HepG2 (cell line): ENCODE measurements at regions not wholly inside any gene's neighbourhood (a gene's known extent, or its start where the extent isn't known, plus 50 kb on each side); places are given as distances from the start of the nearest gene placed in this dataset.
"Not testable (repeated sequence)": the region's sequence is repeated elsewhere in the genome, so short reads cannot be mapped to it uniquely, and the experiment has no call there.

ENCODE experiments used
- ATAC-seq: fragments of 200-7000 bp; cut with Tn5 transposase; 3 replicates; pipeline ENCODE4 v1.9.1; 2020; ENCODE audit warnings: mild to moderate bottlenecking, moderate library complexity
- BruUV-seq: library from RNA; stranded (reverse); fragments of 400-500 nt; replicated peaks from 2 replicates; lab custom pipeline; 2021; lab: Mats Ljungman, UMichigan
- CTCF ChIA-PET: fragments of 300-600 bp; formaldehyde crosslinking; extraction: SDS; loops from one replicate; lab custom pipeline; 2021; ENCODE audit warnings: low total read pairs, inconsistent platforms, low intra/inter-chr PET ratio; lab: Yijun Ruan, JAX
- POLR2A ChIA-PET: fragments of 350-600 bp; sonication (Branson Sonifier 250); formaldehyde crosslinking; loops from one replicate; lab custom pipeline; 2020; ENCODE audit warnings: antibody characterized with exemption, inconsistent platforms; lab: Yijun Ruan, JAX
- DNase-seq: peaks from one replicate; pipeline ENCODE4 v3.0.0-alpha.2; 2015; ENCODE audit warnings: low spot score
- FAIRE-seq: peaks from 3 replicates; lab custom pipeline; 2011; peaks lifted over from hg19 to GRCh38; lab: Jason Lieb, UNC
- H2AFZ ChIP-seq: one replicate; pipeline ENCODE4 v1.6.1; 2011; ENCODE audit warnings: low read length, inconsistent platforms
- H3K27ac ChIP-seq: fragments of 300-600 bp; 3 replicates; pipeline ENCODE4 v1.8.0; 2011; ENCODE audit warnings: mixed run types, mild to moderate bottlenecking, mixed read lengths, low read length, inconsistent platforms; ENCODE audit not compliant: insufficient read depth; ENCODE audit errors: extremely low read length
- H3K27me3 ChIP-seq, 2 experiments: fragments of 200-600 bp in 1 of 2; 2 replicates in 1 of 2; 3 replicates in 1 of 2; pipeline versions ENCODE4 v1.6.0 to v1.8.0; 2011; ENCODE audit warnings: low read length in 2 of 2, mild to moderate bottlenecking in 2 of 2, moderate library complexity in 2 of 2, inconsistent platforms in 1 of 2; ENCODE audit not compliant: insufficient read depth in 2 of 2, control insufficient read depth in 1 of 2
- H3K36me3 ChIP-seq, 2 experiments: fragments of 200-600 bp in 1 of 2; replicated peaks in 1 of 2; 2 replicates in 1 of 2; 3 replicates in 1 of 2; pipeline versions ENCODE4 v1.5.1 to v1.8.0; 2011; ENCODE audit warnings: low read length in 2 of 2, inconsistent platforms in 1 of 2; ENCODE audit not compliant: insufficient read depth in 2 of 2, control insufficient read depth in 1 of 2
- H3K4me1 ChIP-seq: 2 replicates; pipeline ENCODE4 v1.5.1; 2012; ENCODE audit warnings: low read length, inconsistent platforms; ENCODE audit not compliant: insufficient read depth
- H3K4me2 ChIP-seq: 2 replicates; pipeline ENCODE4 v1.6.0; 2011; ENCODE audit warnings: low read depth, low read length, inconsistent platforms
- H3K4me3 ChIP-seq, 3 experiments: fragments of 200-600 bp in 1 of 3; sonication (generic), shearing (Covaris generic) in 1 of 3; replicated peaks in 1 of 3; 2 replicates each; pipeline ENCODE4 v1.5.1; 2011 to 2016; ENCODE audit warnings: low read length in 3 of 3, inconsistent platforms in 2 of 3, low read depth in 2 of 3, mild to moderate bottlenecking in 2 of 3, control low read depth in 1 of 3, mixed read lengths in 1 of 3; ENCODE audit not compliant: insufficient read depth in 1 of 3
- H3K79me2 ChIP-seq: one replicate; pipeline ENCODE4 v1.6.1; 2011; ENCODE audit warnings: low read length, inconsistent platforms; ENCODE audit not compliant: insufficient read depth
- H3K9ac ChIP-seq: 2 replicates; pipeline ENCODE4 v1.6.0; 2011; ENCODE audit warnings: mild to moderate bottlenecking, low read depth, low read length, inconsistent platforms; ENCODE audit not compliant: insufficient read depth
- H3K9me3 ChIP-seq: 2 replicates; pipeline ENCODE4 v1.5.1; 2012; ENCODE audit warnings: mild to moderate bottlenecking, low read length
- H4K20me1 ChIP-seq: 2 replicates; pipeline ENCODE4 v1.6.0; 2011; ENCODE audit warnings: inconsistent platforms, mild to moderate bottlenecking, low read length, moderate library complexity; ENCODE audit not compliant: insufficient read depth
- ERF ChIP-seq: IDR thresholded peaks from 2 replicates; pipeline ENCODE4 v1.6.1; 2018; ENCODE audit warnings: missing biosample characterization, missing genetic modification reagents
- FOXA3 ChIP-seq: IDR thresholded peaks from 2 replicates; pipeline ENCODE4 v1.6.1; 2016; ENCODE audit warnings: missing genetic modification reagents, missing compliant biosample characterization
- KDM2A ChIP-seq: sonication (generic); formaldehyde crosslinking; IDR thresholded peaks from 2 replicates; pipeline ENCODE4 v1.4.0; 2020; ENCODE audit warnings: low read depth, missing genetic modification reagents, borderline replicate concordance
- MIER3 ChIP-seq: IDR thresholded peaks from 2 replicates; pipeline ENCODE4 v1.6.1; 2016; ENCODE audit warnings: missing compliant biosample characterization, borderline replicate concordance
- NRL ChIP-seq: sonication (generic); formaldehyde crosslinking; IDR thresholded peaks from 2 replicates; pipeline ENCODE4 v1.5.0; 2020; ENCODE audit warnings: missing genetic modification reagents, mild to moderate bottlenecking, moderate library complexity, borderline replicate concordance
- RXRB ChIP-seq: IDR thresholded peaks from 2 replicates; pipeline ENCODE4 v1.6.1; 2016; ENCODE audit warnings: borderline replicate concordance, missing genetic modification reagents, missing compliant biosample characterization
- SALL1 ChIP-seq: sonication (generic); formaldehyde crosslinking; IDR thresholded peaks from 2 replicates; pipeline ENCODE4 v1.8.0; 2022; ENCODE audit warnings: mild to moderate bottlenecking, missing genetic modification reagents
- SMC3 ChIP-seq: IDR thresholded peaks from 2 replicates; pipeline ENCODE4 v1.6.1; 2011; ENCODE audit warnings: low read length, improper control_type of control experiment
- STAG1 ChIP-seq: sonication (generic); formaldehyde crosslinking; IDR thresholded peaks from 2 replicates; pipeline ENCODE4 v1.4.0; 2020; ENCODE audit warnings: missing genetic modification reagents
- TSC22D2 ChIP-seq: sonication (generic); formaldehyde crosslinking; IDR thresholded peaks from 2 replicates; pipeline ENCODE4 v1.5.1; 2020; ENCODE audit warnings: missing genetic modification reagents, mild to moderate bottlenecking, borderline replicate concordance
- ZBTB21 ChIP-seq: sonication (generic); formaldehyde crosslinking; IDR thresholded peaks from 2 replicates; pipeline ENCODE4 v1.4.0; 2020; ENCODE audit warnings: missing genetic modification reagents
- ZFX ChIP-seq: sonication (generic); formaldehyde crosslinking; IDR thresholded peaks from 2 replicates; pipeline ENCODE4 v1.4.0; 2020; ENCODE audit warnings: mild to moderate bottlenecking, low read depth, missing genetic modification reagents, moderate library complexity
- ZNF550 ChIP-seq: sonication (generic); formaldehyde crosslinking; IDR thresholded peaks from 2 replicates; pipeline ENCODE4 v1.4.0; 2020; ENCODE audit warnings: mild to moderate bottlenecking, missing genetic modification reagents, borderline replicate concordance
- WGBS: methylation state at CpG from one replicate; pipeline ENCODE4 v1.1.6; 2017; ENCODE audit warnings: low lambda C conversion rate; 5-methylcytosine and 5-hydroxymethylcytosine counted together
- in situ Hi-C: cut with HindIII; loops from 2 replicates; pipeline ENCODE4 v1.10.0; 2017; ENCODE audit warnings: low pct_unique_long_range_greater_than_20kb; ENCODE audit not compliant: extremely low pct_ligation_motif_present
- intact Hi-C: fragments of 100-400 bp; cut with micrococcal nuclease; formaldehyde crosslinking; loops from one replicate; pipeline ENCODE4 v1.10.0; 2022; ENCODE audit not compliant: unreplicated experiment
- TF ChIP-seq, protein P1 (sequence below): IDR thresholded peaks from 2 replicates; pipeline ENCODE4 v1.6.1; 2018; ENCODE audit warnings: missing genetic modification reagents, mild to moderate bottlenecking, missing compliant biosample characterization
- TF ChIP-seq, protein P2 (sequence below): IDR thresholded peaks from 2 replicates; pipeline ENCODE4 v1.6.1; 2016; ENCODE audit warnings: low read depth, borderline replicate concordance
- TF ChIP-seq, protein P3 (sequence below), 2 experiments: sonication (generic) in 1 of 2; formaldehyde crosslinking in 1 of 2; IDR thresholded peaks; 2 replicates each; pipeline versions ENCODE4 v1.4.0 to v1.6.1; 2018 to 2020; ENCODE audit warnings: missing genetic modification reagents in 2 of 2, borderline replicate concordance in 1 of 2, low read depth in 1 of 2, mild to moderate bottlenecking in 1 of 2, missing biosample characterization in 1 of 2
- TF ChIP-seq, protein P4 (sequence below): sonication (generic); formaldehyde crosslinking; IDR thresholded peaks from 2 replicates; pipeline ENCODE4 v1.8.0; 2022; ENCODE audit warnings: missing genetic modification reagents, mild to moderate bottlenecking, borderline replicate concordance

DNA sequence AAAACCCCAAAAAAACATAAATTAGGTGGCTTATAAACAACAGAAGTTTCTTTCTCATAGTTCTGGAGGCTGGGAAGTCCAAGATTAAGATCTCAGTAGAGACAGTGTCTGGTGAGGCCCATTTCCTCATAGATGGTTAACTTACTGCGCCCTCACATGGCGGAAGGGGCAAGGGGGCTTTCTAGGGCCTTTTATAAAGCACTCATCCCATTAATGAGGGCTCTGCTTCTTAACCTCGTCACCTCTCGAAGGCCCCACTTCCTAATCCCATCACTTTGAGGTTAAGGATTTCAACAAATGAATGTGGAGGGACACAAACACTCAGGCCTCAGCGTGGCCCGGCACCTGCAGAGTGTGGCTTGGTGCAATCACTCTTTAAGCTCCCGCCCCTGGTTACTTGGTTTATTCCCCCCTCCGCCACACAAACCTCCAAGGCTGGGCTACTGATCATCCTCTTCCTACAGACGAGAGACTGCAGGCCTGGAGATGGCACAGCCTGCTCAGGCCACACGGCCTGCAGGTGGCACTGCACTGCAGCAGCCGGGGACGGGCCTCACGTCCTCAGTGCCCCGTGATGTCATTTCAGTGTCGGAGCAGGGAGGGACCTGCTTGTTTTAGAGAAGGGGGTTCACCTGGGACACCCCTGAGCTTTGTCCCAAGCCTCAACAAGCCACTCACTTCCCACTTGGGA is 188.9 kb upstream of the ZNF469 start:
- in situ Hi-C loops (loop anchor here (10.0 kb wide), 1 partner anchor 241 kb away; no protein-coding TSS in a partner anchor), intact Hi-C loops (loop anchor here (2.0 kb wide), 1 partner anchor 243 kb away; no protein-coding TSS in a partner anchor)
- peaks cover 14 to 43% of the 10 kb centered on the region in 2 experiments for H3K27me3 ChIP-seq
- POLR2A ChIA-PET, H3K36me3 ChIP-seq, H4K20me1 ChIP-seq, H3K4me2 ChIP-seq, H3K79me2 ChIP-seq, H2AFZ ChIP-seq, H3K9me3 ChIP-seq, H3K4me3 ChIP-seq, H3K9ac ChIP-seq, BruUV-seq, H3K4me1 ChIP-seq, H3K27ac ChIP-seq: not testable (repeated sequence)
- CTCF ChIA-PET = interaction anchor here (0.9 to 1.6 kb wide), 2 partner anchors 115 to 214 kb away, joined by 3 read pairs; no protein-coding TSS in a partner anchor
- ATAC-seq (peak; percentile 93), DNase-seq (peak; percentile 48), FAIRE-seq (peak; percentile 90)
- 9% methylated on average over 14 of the region's 15 CpGs for WGBS
- TF ChIP-seq ZBTB21 (CRISPR knock-in tag) (0 out of 2 replicates have a peak, but pooled peaks have one; percentile 47), ZNF550 (0 out of 2 replicates have a peak, but pooled peaks have one; percentile 45), KDM2A (CRISPR knock-in tag) (peak; percentile 85), NRL (CRISPR knock-in tag) (0 out of 2 replicates have a peak, but pooled peaks have one; percentile 24), RXRB (CRISPR knock-in tag) (0 out of 2 replicates have a peak, but pooled peaks have one; percentile 39), STAG1 (CRISPR knock-in tag) (peak; percentile 93), ZFX (peak; percentile 34; the same call in 1 of the 2 replicates), SALL1 (CRISPR knock-in tag) (0 out of 2 replicates have a peak, but pooled peaks have one; percentile 15), SMC3 (peak; percentile 48; the same call in 1 of the 2 replicates), MIER3 (0 out of 2 replicates have a peak, but pooled peaks have one; percentile 52), TSC22D2 (0 out of 2 replicates have a peak, but pooled peaks have one; percentile 49), ERF (CRISPR knock-in tag) (peak; percentile 33; the same call in 1 of the 2 replicates), FOXA3 (CRISPR knock-in tag) (peak; percentile 22; the same call in 1 of the 2 replicates)
- TF ChIP-seq, protein P1, sequence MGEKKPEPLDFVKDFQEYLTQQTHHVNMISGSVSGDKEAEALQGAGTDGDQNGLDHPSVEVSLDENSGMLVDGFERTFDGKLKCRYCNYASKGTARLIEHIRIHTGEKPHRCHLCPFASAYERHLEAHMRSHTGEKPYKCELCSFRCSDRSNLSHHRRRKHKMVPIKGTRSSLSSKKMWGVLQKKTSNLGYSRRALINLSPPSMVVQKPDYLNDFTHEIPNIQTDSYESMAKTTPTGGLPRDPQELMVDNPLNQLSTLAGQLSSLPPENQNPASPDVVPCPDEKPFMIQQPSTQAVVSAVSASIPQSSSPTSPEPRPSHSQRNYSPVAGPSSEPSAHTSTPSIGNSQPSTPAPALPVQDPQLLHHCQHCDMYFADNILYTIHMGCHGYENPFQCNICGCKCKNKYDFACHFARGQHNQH (CRISPR knock-in tag) = peak; percentile 28; the same call in 1 of the 2 replicates
- TF ChIP-seq, protein P2, sequence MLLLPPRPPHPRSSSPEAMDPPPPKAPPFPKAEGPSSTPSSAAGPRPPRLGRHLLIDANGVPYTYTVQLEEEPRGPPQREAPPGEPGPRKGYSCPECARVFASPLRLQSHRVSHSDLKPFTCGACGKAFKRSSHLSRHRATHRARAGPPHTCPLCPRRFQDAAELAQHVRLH (CRISPR knock-in tag) = peak; percentile 61; the same call in 1 of the 2 replicates
- TF ChIP-seq, protein P3, sequence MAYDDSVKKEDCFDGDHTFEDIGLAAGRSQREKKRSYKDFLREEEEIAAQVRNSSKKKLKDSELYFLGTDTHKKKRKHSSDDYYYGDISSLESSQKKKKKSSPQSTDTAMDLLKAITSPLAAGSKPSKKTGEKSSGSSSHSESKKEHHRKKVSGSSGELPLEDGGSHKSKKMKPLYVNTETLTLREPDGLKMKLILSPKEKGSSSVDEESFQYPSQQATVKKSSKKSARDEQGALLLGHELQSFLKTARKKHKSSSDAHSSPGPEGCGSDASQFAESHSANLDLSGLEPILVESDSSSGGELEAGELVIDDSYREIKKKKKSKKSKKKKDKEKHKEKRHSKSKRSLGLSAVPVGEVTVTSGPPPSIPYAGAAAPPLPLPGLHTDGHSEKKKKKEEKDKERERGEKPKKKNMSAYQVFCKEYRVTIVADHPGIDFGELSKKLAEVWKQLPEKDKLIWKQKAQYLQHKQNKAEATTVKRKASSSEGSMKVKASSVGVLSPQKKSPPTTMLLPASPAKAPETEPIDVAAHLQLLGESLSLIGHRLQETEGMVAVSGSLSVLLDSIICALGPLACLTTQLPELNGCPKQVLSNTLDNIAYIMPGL (CRISPR knock-in tag; IDR thresholded peaks at IDR 0.05; ENCODE audit: borderline replicate concordance in 1 of 2, low read depth in 1 of 2) = peak in 1 of 2 experiments; percentile 59; a peak in 1 of 4 replicates
- TF ChIP-seq, protein P4, sequence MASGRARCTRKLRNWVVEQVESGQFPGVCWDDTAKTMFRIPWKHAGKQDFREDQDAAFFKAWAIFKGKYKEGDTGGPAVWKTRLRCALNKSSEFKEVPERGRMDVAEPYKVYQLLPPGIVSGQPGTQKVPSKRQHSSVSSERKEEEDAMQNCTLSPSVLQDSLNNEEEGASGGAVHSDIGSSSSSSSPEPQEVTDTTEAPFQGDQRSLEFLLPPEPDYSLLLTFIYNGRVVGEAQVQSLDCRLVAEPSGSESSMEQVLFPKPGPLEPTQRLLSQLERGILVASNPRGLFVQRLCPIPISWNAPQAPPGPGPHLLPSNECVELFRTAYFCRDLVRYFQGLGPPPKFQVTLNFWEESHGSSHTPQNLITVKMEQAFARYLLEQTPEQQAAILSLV (CRISPR knock-in tag) = 0 out of 2 replicates have a peak, but pooled peaks have one; percentile 35
